HG03457 (cell line): ENCODE measurements at regions not wholly inside any gene's neighbourhood (a gene's known extent, or its start where the extent isn't known, plus 50 kb on each side); places are given as distances from the start of the nearest gene placed in this dataset.
"Not testable (repeated sequence)": the region's sequence is repeated elsewhere in the genome, so short reads cannot be mapped to it uniquely, and the experiment has no call there.

Source experiments
- ATAC-seq: cut with Tn5 transposase; IDR thresholded peaks from one replicate; pipeline ENCODE4 v1.9.1; 2021; ENCODE audit warnings: moderate number of reproducible peaks; ENCODE audit not compliant: unreplicated experiment

GRCh38 chr9:129296195-129296594 is 118.1 kb upstream of the IER5L start:
- not testable (repeated sequence) for ATAC-seq

- no peak for ATAC-seq
Measured at GRCh38 chr9:129291041-129291501, 113.0 kb upstream of the IER5L start.

GRCh38 chr9:129290606-129291005 is 112.5 kb upstream of the IER5L start:
- ATAC-seq = no peak

- ATAC-seq = no peak
Measured at GRCh38 chr9:129289883-129290282, 111.8 kb upstream of the IER5L start.

GRCh38 chr9:129289131-129289731 is 111.2 kb upstream of the IER5L start:
- ATAC-seq = no peak

GRCh38 chr9:129287619-129288305 is 109.7 kb upstream of the IER5L start:
- ATAC-seq = no peak

- ATAC-seq = no peak
Measured at GRCh38 chr9:129285979-129286772, 108.1 kb upstream of the IER5L start.

- no peak for ATAC-seq
Measured at GRCh38 chr9:129285382-129285781, 107.3 kb upstream of the IER5L start.

- ATAC-seq = no peak
Measured at GRCh38 chr9:129284607-129285291, 106.7 kb upstream of the IER5L start.

GRCh38 chr9:129283705-129284606 is 105.9 kb upstream of the IER5L start:
- ATAC-seq = no peak

- no peak for ATAC-seq
Measured at GRCh38 chr9:129283291-129283691, 105.2 kb upstream of the IER5L start.

- no peak for ATAC-seq
Measured at GRCh38 chr9:129282731-129283211, 104.7 kb upstream of the IER5L start.

GRCh38 chr9:129282272-129282671 is 104.2 kb upstream of the IER5L start:
- no peak for ATAC-seq

GRCh38 chr9:129281506-129282145 is 103.6 kb upstream of the IER5L start:
- no peak for ATAC-seq

GRCh38 chr9:129280623-129281271 is 102.7 kb upstream of the IER5L start:
- ATAC-seq = no peak

GRCh38 chr9:129280236-129280622 is 102.2 kb upstream of the IER5L start:
- ATAC-seq = no peak

GRCh38 chr9:129278391-129279237 is 100.6 kb upstream of the IER5L start:
- no peak for ATAC-seq
